ENCODE measurements at regions not wholly inside any gene's neighbourhood (a gene's known extent, or its start where the extent isn't known, plus 50 kb on each side); places are given as distances from the start of the nearest gene placed in this dataset.
"Not testable (repeated sequence)": the region's sequence is repeated elsewhere in the genome, so short reads cannot be mapped to it uniquely, and the experiment has no call there.

- DNase-seq, result no peak
Measured at GRCh38 chr14:97031530-97031929, 234.3 kb downstream of the VRK1 start.

- DNase-seq, result no peak
Measured at GRCh38 chr14:97033556-97034081, 236.4 kb downstream of the VRK1 start.

GRCh38 chr14:97036086-97036852 is 239.1 kb downstream of the VRK1 start:
- DNase-seq, result no peak

- no peak for DNase-seq
Measured at GRCh38 chr14:97039717-97040363, 242.7 kb downstream of the VRK1 start.

- DNase-seq, result no peak
Measured at GRCh38 chr14:97046967-97047366, 249.8 kb downstream of the VRK1 start.

GRCh38 chr14:97052001-97052400 is 254.8 kb downstream of the VRK1 start:
- no peak for DNase-seq

- DNase-seq, result no peak
Measured at GRCh38 chr14:97053941-97054340, 256.8 kb downstream of the VRK1 start.

GRCh38 chr14:97055355-97055754 is 258.2 kb downstream of the VRK1 start:
- DNase-seq, result no peak

GRCh38 chr14:97056086-97056485 is 258.9 kb downstream of the VRK1 start:
- DNase-seq, result no peak

GRCh38 chr14:97057238-97058073 is 260.3 kb downstream of the VRK1 start:
- no peak for DNase-seq

- no peak for DNase-seq
Measured at GRCh38 chr14:97058074-97058467, 260.9 kb downstream of the VRK1 start.

GRCh38 chr14:97058589-97058988 is 261.4 kb downstream of the VRK1 start:
- no peak for DNase-seq

GRCh38 chr14:97061198-97061597 is 264.0 kb downstream of the VRK1 start:
- no peak for DNase-seq

GRCh38 chr14:97061714-97062113 is 264.5 kb downstream of the VRK1 start:
- no peak for DNase-seq

- no peak for DNase-seq
Measured at GRCh38 chr14:97065305-97066067, 268.3 kb downstream of the VRK1 start.

GRCh38 chr14:97066068-97066899 is 269.1 kb downstream of the VRK1 start:
- no peak for DNase-seq

- DNase-seq, result not testable (repeated sequence)
Measured at GRCh38 chr14:97068293-97068692, 271.1 kb downstream of the VRK1 start.

GRCh38 chr14:97070259-97070658 is 273.1 kb downstream of the VRK1 start:
- DNase-seq, result no peak

GRCh38 chr14:97071177-97071576 is 274.0 kb downstream of the VRK1 start:
- no peak for DNase-seq

- DNase-seq, result no peak
Measured at GRCh38 chr14:97073622-97074021, 276.4 kb downstream of the VRK1 start.

- no peak for DNase-seq
Measured at GRCh38 chr14:97074456-97074855, 277.3 kb downstream of the VRK1 start.

GRCh38 chr14:97074856-97075255 is 277.7 kb downstream of the VRK1 start:
- DNase-seq, result no peak
